ENCODE measurements at regions not wholly inside any gene's neighbourhood (a gene's known extent, or its start where the extent isn't known, plus 50 kb on each side); places are given as distances from the start of the nearest gene placed in this dataset.

GRCh38 chr3:117751651-117752050 lies 1042.1 kb downstream of the TUSC7 start:
- intact Hi-C loops (cut with DNase I): no loop called here
- Histone ChIP-seq H3K36me3 (no peaks in the 10 kb centered on the region), H3K4me1 (replicated peaks) (no peaks in the 10 kb centered on the region), H3K27ac (no peak overlapping the region), H3K27me3 (replicated peaks; ENCODE audit: insufficient read depth) (no peaks in the 10 kb centered on the region), H3K4me3 (no peak overlapping the region), H3K9me3 (no peaks in the 10 kb centered on the region)
- WGBS: 65% methylated on average over 4 of the region's 4 CpGs
- TF ChIP-seq POLR2A (IDR thresholded peaks at IDR 0.05) (no peak), CTCF (IDR thresholded peaks at IDR 0.05) (no peak), POLR2AphosphoS5 (IDR thresholded peaks at IDR 0.05) (no peak)
- no peak for DNase-seq (ENCODE audit: low spot score)

- intact Hi-C loops (cut with DNase I): no loop called here
- no peaks in the 10 kb centered on the region for H3K27me3 ChIP-seq (replicated peaks; ENCODE audit: insufficient read depth)
- no peak for DNase-seq (ENCODE audit: low spot score)
- no peaks in the 10 kb centered on the region for H3K4me1 ChIP-seq (replicated peaks)
- H3K36me3 ChIP-seq: no peaks in the 10 kb centered on the region
- no peak for TF ChIP-seq CTCF (IDR thresholded peaks at IDR 0.05)
- WGBS: 85% methylated on average over 3 of the region's 3 CpGs
- H3K4me3 ChIP-seq: no peak overlapping the region
- no peaks in the 10 kb centered on the region for H3K9me3 ChIP-seq
- no peak overlapping the region for H3K27ac ChIP-seq
These were observed 1043.6 kb downstream of the TUSC7 start for GRCh38 chr3:117752984-117753717.

GRCh38 chr3:117754058-117754457 lies 1044.5 kb downstream of the TUSC7 start:
- Histone ChIP-seq H3K27me3 (replicated peaks; ENCODE audit: insufficient read depth) (no peaks in the 10 kb centered on the region), H3K9me3 (no peaks in the 10 kb centered on the region), H3K4me1 (replicated peaks) (no peaks in the 10 kb centered on the region), H3K27ac (no peak overlapping the region), H3K4me3 (no peak overlapping the region), H3K36me3 (no peaks in the 10 kb centered on the region)
- WGBS: 62% methylated on average over 2 of the region's 2 CpGs
- TF ChIP-seq POLR2AphosphoS5 (IDR thresholded peaks at IDR 0.05) (no peak), CTCF (IDR thresholded peaks at IDR 0.05) (no peak), POLR2A (IDR thresholded peaks at IDR 0.05) (no peak)
- intact Hi-C loops (cut with DNase I): no loop called here
- DNase-seq (ENCODE audit: low spot score): no peak

GRCh38 chr3:117754841-117755240 lies 1045.3 kb downstream of the TUSC7 start:
- intact Hi-C loops (cut with DNase I): no loop called here
- TF ChIP-seq POLR2AphosphoS5 (IDR thresholded peaks at IDR 0.05) (no peak), POLR2A (IDR thresholded peaks at IDR 0.05) (no peak), CTCF (IDR thresholded peaks at IDR 0.05) (no peak)
- 56% methylated on average over 2 of the region's 2 CpGs for WGBS

GRCh38 chr3:117756563-117756962 lies 1047.0 kb downstream of the TUSC7 start:
- 36% methylated on average over 3 of the region's 3 CpGs for WGBS
- no peaks in the 10 kb centered on the region for H3K27me3 ChIP-seq (replicated peaks; ENCODE audit: insufficient read depth)
- no peaks in the 10 kb centered on the region for H3K4me1 ChIP-seq (replicated peaks)
- H3K36me3 ChIP-seq: no peaks in the 10 kb centered on the region
- no peak for DNase-seq (ENCODE audit: low spot score)
- no peaks in the 10 kb centered on the region for H3K9me3 ChIP-seq
- TF ChIP-seq POLR2AphosphoS5 (IDR thresholded peaks at IDR 0.05) (no peak), CTCF (IDR thresholded peaks at IDR 0.05) (no peak), POLR2A (IDR thresholded peaks at IDR 0.05) (no peak)
- no peak overlapping the region for H3K4me3 ChIP-seq
- H3K27ac ChIP-seq: no peak overlapping the region
- intact Hi-C loops (cut with DNase I): no loop called here

More at GRCh38 chr3:117754841-117755240, 1045.3 kb downstream of the TUSC7 start:
- Histone ChIP-seq H3K27ac (no peak overlapping the region), H3K27me3 (replicated peaks; ENCODE audit: insufficient read depth) (no peaks in the 10 kb centered on the region), H3K9me3 (no peaks in the 10 kb centered on the region), H3K4me3 (no peak overlapping the region), H3K36me3 (no peaks in the 10 kb centered on the region), H3K4me1 (replicated peaks) (no peaks in the 10 kb centered on the region)
- DNase-seq (ENCODE audit: low spot score): no peak

Data from prostate gland (tissue), 2 donors.